HG03045 (cell line): ENCODE measurements at regions not wholly inside any gene's neighbourhood (a gene's known extent, or its start where the extent isn't known, plus 50 kb on each side); places are given as distances from the start of the nearest gene placed in this dataset.

Experiments used
- ATAC-seq: cut with Tn5 transposase; IDR thresholded peaks from one replicate; pipeline ENCODE4 v1.9.1; 2021; ENCODE audit warnings: mild to moderate bottlenecking, moderate library complexity; ENCODE audit not compliant: unreplicated experiment

- no peak for ATAC-seq
Measured at GRCh38 chr5:121793791-121794190, 57.9 kb upstream of the FTMT start.

DNA sequence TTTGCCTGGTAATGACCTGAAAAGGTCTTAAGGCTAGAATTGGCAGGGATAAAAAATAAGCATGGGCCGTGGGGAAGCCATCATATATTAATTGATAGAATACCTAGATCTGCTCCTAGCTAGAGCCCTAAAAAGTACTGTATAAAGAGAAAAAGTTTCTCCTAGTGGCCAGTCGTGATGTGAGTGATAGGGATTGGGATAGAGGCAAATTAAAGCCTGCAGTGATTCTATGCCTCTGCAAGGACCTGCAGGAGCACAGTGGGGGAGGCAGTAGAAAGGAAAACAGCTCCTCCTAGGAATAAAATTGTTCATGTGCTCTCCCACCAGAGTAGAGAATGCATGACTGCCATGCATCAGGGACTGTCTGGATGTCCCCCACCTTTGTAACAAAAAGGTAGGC lies 56.2 kb upstream of the FTMT start:
- no peak for ATAC-seq

DNA sequence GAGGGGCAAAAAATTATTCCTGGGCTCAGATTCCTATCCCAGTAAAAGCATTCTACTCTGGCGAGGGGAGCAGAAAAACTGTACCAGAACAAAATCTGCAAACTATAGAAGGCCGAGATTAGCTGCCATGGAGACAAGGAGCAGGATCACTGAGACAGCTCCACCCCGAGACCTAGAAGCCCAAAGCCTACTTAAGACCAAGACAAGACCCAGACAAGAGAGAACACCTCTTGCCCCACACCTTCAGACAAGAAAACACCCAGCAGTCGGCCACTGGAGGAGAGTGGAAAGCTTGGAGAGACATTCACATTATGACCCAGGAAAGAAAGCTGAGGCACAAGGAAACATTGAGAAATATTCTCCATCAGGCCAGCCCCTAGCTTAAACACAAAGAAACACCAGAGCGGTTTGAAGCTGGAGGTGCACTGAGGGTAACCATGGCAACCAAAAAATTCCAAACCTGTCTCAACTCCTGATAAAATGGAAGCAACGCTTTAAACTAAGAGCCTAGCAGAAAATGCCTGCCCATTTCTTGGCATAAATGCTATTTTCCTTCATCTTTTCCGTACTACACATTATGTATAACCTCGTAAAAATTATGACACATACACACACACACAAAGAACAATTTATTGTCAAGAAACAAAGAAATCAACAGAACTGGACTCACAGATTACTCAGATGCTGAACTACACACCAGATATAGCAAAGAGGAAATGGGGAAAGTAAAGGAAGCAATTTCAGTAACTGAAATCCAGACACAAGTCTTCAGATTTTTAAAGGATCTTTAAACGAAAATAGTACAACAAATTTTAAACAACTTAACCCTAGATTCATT lies 53.8 kb upstream of the FTMT start:
- ATAC-seq = no peak
